H9 (cell line): ENCODE measurements at regions not wholly inside any gene's neighbourhood (a gene's known extent, or its start where the extent isn't known, plus 50 kb on each side); places are given as distances from the start of the nearest gene placed in this dataset.

Source experiments
- DNase-seq: peaks from one replicate; pipeline ENCODE4 v3.0.0-alpha.2; 2017
- H2AFZ ChIP-seq: one replicate; pipeline ENCODE4 v1.6.1; 2013; ENCODE audit warnings: mild to moderate bottlenecking, low read length, control low read depth, moderate library complexity
- H2AK5ac ChIP-seq: 2 replicates; pipeline ENCODE4 v1.6.1; 2013; ENCODE audit warnings: low read length, control low read depth, mixed read lengths; ENCODE audit not compliant: insufficient read length
- H2BK120ac ChIP-seq: one replicate; pipeline ENCODE4 v1.6.1; 2013; ENCODE audit warnings: low read depth, mild to moderate bottlenecking, low read length, control low read depth, inconsistent platforms; ENCODE audit not compliant: poor library complexity, severe bottlenecking
- H2BK12ac ChIP-seq: 2 replicates; pipeline ENCODE4 v1.6.1; 2013; ENCODE audit warnings: low read length, control low read depth, mixed read lengths, low read depth; ENCODE audit not compliant: insufficient read length
- H2BK15ac ChIP-seq: 2 replicates; pipeline ENCODE4 v1.6.1; 2013; ENCODE audit warnings: low read depth, low read length, control low read depth
- H2BK20ac ChIP-seq: one replicate; pipeline ENCODE4 v1.6.1; 2013; ENCODE audit warnings: low read depth, mild to moderate bottlenecking, low read length, control low read depth, inconsistent platforms; ENCODE audit not compliant: poor library complexity, severe bottlenecking
- H2BK5ac ChIP-seq: 2 replicates; pipeline ENCODE4 v1.6.1; 2013; ENCODE audit warnings: low read length, control low read depth, mixed read lengths; ENCODE audit not compliant: insufficient read length
- H3K14ac ChIP-seq: 2 replicates; pipeline ENCODE4 v1.6.1; 2013; ENCODE audit warnings: low read length, control low read depth; ENCODE audit not compliant: insufficient read depth
- H3K18ac ChIP-seq: 2 replicates; pipeline ENCODE4 v1.6.1; 2013; ENCODE audit warnings: low read depth, mild to moderate bottlenecking, mixed read lengths, low read length, control low read depth; ENCODE audit not compliant: insufficient read length
- H3K23ac ChIP-seq: 2 replicates; pipeline ENCODE4 v1.6.1; 2013; ENCODE audit warnings: low read length, control low read depth, mixed read lengths, low read depth; ENCODE audit not compliant: insufficient read length
- H3K23me2 ChIP-seq: 2 replicates; pipeline ENCODE4 v1.6.1; 2013; ENCODE audit warnings: low read depth, mild to moderate bottlenecking, mixed read lengths, low read length, control low read depth; ENCODE audit not compliant: insufficient read length, poor library complexity, severe bottlenecking
- H3K27ac ChIP-seq: 2 replicates; pipeline ENCODE4 v1.5.1; 2013; ENCODE audit warnings: low read length, control low read depth, mixed read lengths, low read depth; ENCODE audit not compliant: insufficient read length
- H3K27me3 ChIP-seq: 2 replicates; pipeline ENCODE4 v1.6.1; 2013; ENCODE audit warnings: low read length, control low read depth, inconsistent platforms; ENCODE audit not compliant: insufficient read depth
- H3K4ac ChIP-seq: 2 replicates; pipeline ENCODE4 v1.6.1; 2013; ENCODE audit warnings: low read depth, mild to moderate bottlenecking, control low read depth, inconsistent platforms, low read length, moderate library complexity
- H3K4me1 ChIP-seq: 2 replicates; pipeline ENCODE4 v1.6.1; 2013; ENCODE audit warnings: low read length, control low read depth, inconsistent platforms; ENCODE audit not compliant: insufficient read depth
- H3K4me2 ChIP-seq: 2 replicates; pipeline ENCODE4 v1.6.1; 2013; ENCODE audit warnings: low read length, control low read depth, mixed read lengths; ENCODE audit not compliant: insufficient read length, insufficient read depth
- H3K56ac ChIP-seq: 2 replicates; pipeline ENCODE4 v1.6.1; 2013; ENCODE audit warnings: low read depth, mild to moderate bottlenecking, mixed read lengths, low read length, control low read depth; ENCODE audit not compliant: insufficient read length
- H3K79me1 ChIP-seq: 2 replicates; pipeline ENCODE4 v1.6.1; 2013; ENCODE audit warnings: low read depth, mild to moderate bottlenecking, moderate library complexity, low read length, control low read depth, inconsistent platforms; ENCODE audit not compliant: insufficient read depth, poor library complexity, severe bottlenecking
- H3K79me2 ChIP-seq: 2 replicates; pipeline ENCODE4 v1.6.1; 2013; ENCODE audit warnings: low read length, control low read depth, inconsistent platforms; ENCODE audit not compliant: insufficient read depth
- H3K9ac ChIP-seq: 2 replicates; pipeline ENCODE4 v1.6.1; 2013; ENCODE audit warnings: low read length, control low read depth, mixed read lengths; ENCODE audit not compliant: insufficient read length; ENCODE audit errors: extremely low read depth
- H3K9me3 ChIP-seq: one replicate; pipeline ENCODE4 v1.6.1; 2013; ENCODE audit warnings: low read depth, low read length, inconsistent platforms; ENCODE audit not compliant: control insufficient read depth
- H3T11ph ChIP-seq: one replicate; pipeline ENCODE4 v1.6.1; 2013; ENCODE audit warnings: mild to moderate bottlenecking, low read length, control low read depth, inconsistent platforms
- H4K20me1 ChIP-seq: one replicate; pipeline ENCODE4 v1.6.1; 2013; ENCODE audit not compliant: control insufficient read depth, insufficient read length, insufficient read depth
- H4K5ac ChIP-seq: 2 replicates; pipeline ENCODE4 v1.6.1; 2013; ENCODE audit warnings: low read depth, mild to moderate bottlenecking, mixed read lengths, low read length, control low read depth; ENCODE audit not compliant: insufficient read length
- H4K8ac ChIP-seq: replicated peaks from 2 replicates; pipeline ENCODE4 v1.6.1; 2013; ENCODE audit warnings: low read length, control low read depth, mixed read lengths, low read depth; ENCODE audit not compliant: insufficient read length
- H4K91ac ChIP-seq: 2 replicates; pipeline ENCODE4 v1.6.1; 2013; ENCODE audit warnings: low read depth, mild to moderate bottlenecking, moderate library complexity, mixed read lengths, low read length, control low read depth; ENCODE audit not compliant: insufficient read length
- H3K27ac Mint-ChIP-seq, 3 experiments: 2 replicates in 2 of 3; 3 replicates in 1 of 3; pipeline ENCODE4 v1.8.0; 2020 to 2021; ENCODE audit warnings: mixed read lengths in 3 of 3, mild to moderate bottlenecking in 1 of 3, moderate library complexity in 1 of 3
- H3K27me3 Mint-ChIP-seq: 2 replicates; pipeline ENCODE4 v1.8.0; 2021; ENCODE audit warnings: low read depth, mild to moderate bottlenecking, moderate library complexity, mixed read lengths
- H3K36me3 Mint-ChIP-seq, 3 experiments: 2 replicates in 2 of 3; 3 replicates in 1 of 3; pipeline ENCODE4 v1.8.0; 2020 to 2021; ENCODE audit warnings: low read depth in 3 of 3, mixed read lengths in 3 of 3; ENCODE audit not compliant: insufficient read depth in 1 of 3
- H3K4me1 Mint-ChIP-seq, 2 experiments: 2 replicates each; pipeline ENCODE4 v1.8.0; 2020; ENCODE audit warnings: mixed read lengths in 2 of 2
- H3K4me3 Mint-ChIP-seq, 2 experiments: 2 replicates in 1 of 2; 3 replicates in 1 of 2; pipeline ENCODE4 v1.8.0; 2020 to 2021; ENCODE audit warnings: mild to moderate bottlenecking in 2 of 2, mixed read lengths in 2 of 2, moderate library complexity in 1 of 2
- H3K9me3 Mint-ChIP-seq, 2 experiments: 2 replicates in 1 of 2; 3 replicates in 1 of 2; pipeline ENCODE4 v1.8.0; 2020; ENCODE audit warnings: mild to moderate bottlenecking in 2 of 2, mixed read lengths in 2 of 2, moderate library complexity in 1 of 2
- CTCF ChIP-seq: fragments of 200-600 bp; sonication (generic); conservative IDR thresholded peaks from 3 replicates; pipeline ENCODE4 v1.8.0; 2021; ENCODE audit warnings: antibody characterized with exemption, mild to moderate bottlenecking
- WGBS: extraction: QIAGEN DNeasy Blood & Tissue Kit; methylation state at CpG from one replicate; pipeline ENCODE4 v1.1.7; 2013; ENCODE audit warnings: missing lambda C conversion rate, low lambda C conversion rate, mixed read lengths; ENCODE audit not compliant: insufficient read length; ENCODE audit errors: extremely low coverage; 5-methylcytosine and 5-hydroxymethylcytosine counted together

GRCh38 chr6:6418421-6418820 lies 98.0 kb upstream of the F13A1 start:
- H3K56ac ChIP-seq = no peak overlapping the region
- no peak overlapping the region for H3K27ac Mint-ChIP-seq

More at GRCh38 chr6:6418421-6418820, 98.0 kb upstream of the F13A1 start:
- Histone ChIP-seq H3T11ph (no peak overlapping the region), H2BK15ac (no peak overlapping the region), H3K14ac (no peak overlapping the region), H4K20me1 (no peaks in the 10 kb centered on the region), H3K23me2 (no peaks in the 10 kb centered on the region), H3K4me1 (no peaks in the 10 kb centered on the region), H3K27me3 (no peaks in the 10 kb centered on the region), H3K9ac (no peak overlapping the region), H3K4me2 (no peak overlapping the region), H4K91ac (no peak overlapping the region), H2AK5ac (no peak overlapping the region), H2BK12ac (no peak overlapping the region), H2BK120ac (no peak overlapping the region), H3K9me3 (no peaks in the 10 kb centered on the region), H4K8ac (no peak overlapping the region), H3K79me2 (no peaks in the 10 kb centered on the region), H2BK20ac (no peak overlapping the region), H3K23ac (no peak overlapping the region), H3K4ac (no peak overlapping the region), H4K5ac (no peak overlapping the region), H3K79me1 (no peaks in the 10 kb centered on the region), H2AFZ (no peak overlapping the region), H3K27ac (no peak overlapping the region), H2BK5ac (no peak overlapping the region), H3K18ac (no peak overlapping the region)
- Mint-ChIP-seq H3K9me3 (no peaks in the 10 kb centered on the region), H3K4me1 (no peaks in the 10 kb centered on the region), H3K4me3 (no peak overlapping the region), H3K27me3 (no peaks in the 10 kb centered on the region; the same call in 1 of the 2 replicates), H3K36me3 (no peaks in the 10 kb centered on the region)
- no CpG with 5 or more reads among the region's 3 CpGs for WGBS
- DNase-seq = no peak
- no peak for TF ChIP-seq CTCF
